ENCODE measurements at regions not wholly inside any gene's neighbourhood (a gene's known extent, or its start where the extent isn't known, plus 50 kb on each side); places are given as distances from the start of the nearest gene placed in this dataset.
"Not testable (repeated sequence)": the region's sequence is repeated elsewhere in the genome, so short reads cannot be mapped to it uniquely, and the experiment has no call there.

DNA sequence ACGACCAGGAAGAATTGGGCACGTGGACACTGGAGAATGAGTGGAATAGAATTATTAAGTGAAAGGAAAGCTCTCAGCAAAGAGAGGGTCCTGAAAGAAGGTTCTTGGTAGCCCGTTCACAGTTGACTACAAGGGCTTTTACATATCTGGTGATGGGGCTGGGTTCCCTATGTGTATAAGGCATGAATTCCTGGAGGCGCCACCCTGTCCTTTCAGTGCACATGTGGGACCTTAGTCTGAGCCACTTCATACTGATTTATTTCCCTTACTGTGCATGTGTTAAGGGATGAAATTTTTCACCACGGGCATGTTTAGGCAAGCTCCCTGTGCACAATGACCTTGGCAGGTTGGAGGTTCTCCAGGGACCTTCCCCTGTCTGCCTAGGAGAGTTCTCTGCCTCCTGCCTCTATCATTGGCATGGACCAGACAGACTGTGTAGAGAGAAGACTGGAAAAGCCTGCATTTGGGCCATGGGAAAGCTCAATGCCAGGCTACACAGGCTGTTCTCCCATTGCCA lies 145.9 kb upstream of the ITGB1 start:
- no peak for DNase-seq (ENCODE audit: low read depth, low spot score)
- H3K27ac ChIP-seq = no peak overlapping the region

DNA sequence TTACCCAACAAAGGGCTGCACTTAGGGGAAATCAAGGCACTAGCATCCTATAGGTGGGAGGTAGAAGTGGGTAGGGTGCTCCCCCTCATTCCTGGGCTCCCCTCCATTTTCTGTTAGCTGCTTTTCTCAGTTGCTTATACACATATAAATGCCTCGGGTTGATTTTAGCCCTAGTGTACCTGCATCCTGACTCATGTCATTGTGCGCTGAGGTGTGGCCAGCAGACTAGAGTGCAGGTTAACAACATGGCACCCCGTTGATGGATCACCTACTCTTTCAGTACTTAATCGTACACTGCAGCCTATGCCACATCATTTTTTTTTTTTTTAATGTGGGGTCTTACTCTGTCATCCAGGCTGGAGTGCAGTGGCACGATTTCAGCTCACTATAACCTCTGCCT lies 144.0 kb upstream of the ITGB1 start:
- DNase-seq (ENCODE audit: low read depth, low spot score) = no peak
- no peak overlapping the region for H3K27ac ChIP-seq

DNA sequence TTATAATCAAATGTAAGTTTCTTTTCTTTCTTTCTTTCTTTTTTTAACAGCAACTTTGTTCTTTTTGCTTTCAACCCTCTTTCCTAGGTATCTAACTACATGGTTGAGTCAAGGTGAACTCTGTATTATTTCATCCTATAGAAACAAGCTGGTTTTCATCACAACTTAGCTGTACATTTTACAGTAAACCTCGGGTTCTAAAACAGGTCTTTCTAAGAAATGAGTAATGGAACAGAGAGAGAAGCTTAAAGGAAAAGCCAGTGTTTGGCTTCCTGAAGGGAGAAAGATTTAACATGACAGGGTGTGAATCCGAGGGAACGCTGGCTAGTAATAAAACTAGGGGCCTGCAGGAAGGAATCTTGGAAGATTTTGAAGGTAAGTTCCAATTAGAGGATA lies 143.4 kb upstream of the ITGB1 start:
- peak overlapping the region; percentile 59 for H3K27ac ChIP-seq
- no peak for DNase-seq (ENCODE audit: low read depth, low spot score)

DNA sequence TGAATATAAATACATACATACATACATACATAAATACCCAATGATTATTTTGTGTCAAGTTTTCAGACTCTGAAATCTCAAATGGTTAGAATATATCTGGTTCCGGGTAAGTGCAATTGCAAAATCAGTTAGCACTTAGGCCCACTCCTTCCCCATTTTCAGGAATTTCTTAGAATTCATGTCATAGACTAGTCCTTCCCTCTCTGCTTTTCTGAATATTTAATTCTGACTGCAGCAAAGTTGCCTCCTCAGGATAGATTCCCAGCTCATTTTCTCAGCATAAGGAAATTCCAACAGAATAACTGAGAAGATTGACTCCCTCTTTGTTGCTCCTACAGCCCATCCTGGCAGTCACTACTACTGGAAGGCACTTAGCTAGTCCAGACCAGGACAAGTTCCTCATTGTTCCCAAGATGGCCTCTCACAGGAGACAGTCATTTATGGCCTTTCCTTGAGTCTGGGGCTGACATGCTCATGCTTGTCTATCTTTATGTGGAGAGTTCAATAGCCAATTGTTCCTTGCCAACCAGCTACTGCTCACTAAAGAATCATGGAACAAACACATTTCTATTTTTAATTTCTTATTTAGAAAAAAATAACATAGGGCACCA lies 142.9 kb upstream of the ITGB1 start:
- H3K27ac ChIP-seq = peak overlapping the region; percentile 59
- DNase-seq (ENCODE audit: low read depth, low spot score) = peak; percentile 20

DNA sequence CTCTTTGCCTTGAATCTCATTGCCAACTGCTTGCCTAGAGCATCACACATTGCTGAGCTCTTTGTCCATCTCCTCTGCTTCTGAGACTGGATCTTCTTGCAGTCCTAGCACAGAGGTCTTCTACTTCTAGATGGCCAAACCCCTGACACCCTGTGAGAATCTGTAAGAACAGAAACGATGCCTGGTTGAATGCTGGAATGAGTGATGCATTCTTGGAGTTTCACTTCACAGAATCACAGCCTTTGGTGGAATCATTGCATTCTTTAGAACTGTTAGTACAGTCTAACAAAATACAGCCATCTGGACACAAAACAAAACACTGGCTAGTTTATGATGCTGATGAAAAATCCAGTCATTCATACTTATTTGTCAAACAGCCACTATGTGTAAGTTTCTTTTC lies 141.7 kb upstream of the ITGB1 start:
- no peak for DNase-seq (ENCODE audit: low read depth, low spot score)
- no peak overlapping the region for H3K27ac ChIP-seq

DNA sequence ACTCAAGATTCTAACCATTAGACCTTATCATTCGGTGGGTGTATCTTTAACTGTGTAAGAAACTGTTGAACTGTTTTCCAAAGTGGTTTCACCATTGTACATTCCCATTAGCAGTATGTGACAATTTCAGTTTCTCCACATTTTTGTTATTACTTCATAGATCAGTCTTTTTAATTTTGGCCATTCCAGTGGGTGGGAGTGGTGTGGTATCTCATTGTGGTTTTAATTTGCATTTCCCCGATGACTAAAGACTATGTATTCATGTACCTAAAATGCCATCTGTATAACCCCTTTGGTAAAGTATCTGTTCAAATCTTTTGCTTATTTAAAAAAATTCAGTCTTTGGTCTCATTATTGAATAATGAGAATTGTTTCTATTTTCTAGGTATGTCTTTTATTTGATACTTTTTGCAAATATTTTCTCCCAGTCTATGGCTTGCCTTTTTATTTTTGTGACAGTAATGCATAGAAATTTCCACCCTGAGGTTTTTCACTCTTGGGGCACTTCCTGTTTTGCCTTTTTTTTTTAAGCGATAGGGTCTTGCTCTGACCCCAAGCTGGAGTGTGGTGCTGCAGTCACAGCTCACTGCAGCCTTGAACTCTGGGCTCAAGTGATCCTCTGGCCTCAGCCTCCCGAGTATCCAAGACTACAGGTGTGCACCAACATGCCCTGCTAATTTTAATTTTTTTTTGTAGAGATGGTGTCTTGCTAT lies 141.1 kb upstream of the ITGB1 start:
- H3K27ac ChIP-seq = no peak overlapping the region

DNA sequence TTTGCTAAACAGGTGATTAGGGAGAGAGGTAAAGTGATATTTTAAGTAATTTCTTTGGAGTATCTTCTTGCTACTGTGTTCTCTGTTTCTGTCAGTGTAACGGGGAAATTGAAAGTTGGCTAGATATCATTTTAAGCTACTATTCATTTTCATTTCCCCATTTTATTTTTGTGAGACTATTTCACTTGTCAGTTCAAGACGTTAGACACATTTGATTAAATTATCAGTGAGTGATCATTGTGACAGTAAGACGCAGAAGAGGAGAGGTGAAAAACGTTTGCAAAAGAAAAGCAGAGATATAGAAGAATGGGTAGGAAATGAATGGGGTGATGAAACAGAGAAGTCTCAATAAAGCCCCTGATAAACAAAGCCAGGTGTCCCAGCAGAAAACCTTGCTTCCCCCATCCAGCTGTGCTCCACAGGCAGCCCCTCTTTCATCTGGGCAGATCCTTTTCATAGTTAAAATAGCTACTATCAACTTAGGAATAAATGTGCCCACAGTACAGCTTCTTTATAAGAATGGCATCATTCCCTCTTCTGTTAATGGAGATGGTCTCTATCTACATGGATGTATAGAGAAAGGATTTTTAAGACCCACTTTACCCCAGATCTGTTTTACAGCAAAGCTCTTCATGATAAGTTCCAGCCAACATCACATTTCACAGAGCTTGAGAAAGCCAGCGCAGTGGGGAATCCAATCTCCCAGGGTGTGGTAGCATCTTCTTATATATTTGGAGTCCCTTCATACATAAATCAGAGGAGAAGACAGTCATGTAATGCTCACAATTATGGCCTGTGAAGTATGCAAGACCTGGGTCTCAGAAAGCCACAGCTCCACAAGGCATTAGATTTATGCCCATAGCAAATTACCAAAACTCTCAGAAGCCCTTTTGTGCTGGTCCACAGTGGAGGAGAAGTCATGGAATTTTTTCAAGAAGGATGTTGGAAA lies 138.1 kb upstream of the ITGB1 start:
- no peak for DNase-seq (ENCODE audit: low read depth, low spot score)
- no peak overlapping the region for H3K27ac ChIP-seq

More for the DNA sequence above, 141.1 kb upstream of the ITGB1 start:
- no peak for DNase-seq (ENCODE audit: low read depth, low spot score)

DNA sequence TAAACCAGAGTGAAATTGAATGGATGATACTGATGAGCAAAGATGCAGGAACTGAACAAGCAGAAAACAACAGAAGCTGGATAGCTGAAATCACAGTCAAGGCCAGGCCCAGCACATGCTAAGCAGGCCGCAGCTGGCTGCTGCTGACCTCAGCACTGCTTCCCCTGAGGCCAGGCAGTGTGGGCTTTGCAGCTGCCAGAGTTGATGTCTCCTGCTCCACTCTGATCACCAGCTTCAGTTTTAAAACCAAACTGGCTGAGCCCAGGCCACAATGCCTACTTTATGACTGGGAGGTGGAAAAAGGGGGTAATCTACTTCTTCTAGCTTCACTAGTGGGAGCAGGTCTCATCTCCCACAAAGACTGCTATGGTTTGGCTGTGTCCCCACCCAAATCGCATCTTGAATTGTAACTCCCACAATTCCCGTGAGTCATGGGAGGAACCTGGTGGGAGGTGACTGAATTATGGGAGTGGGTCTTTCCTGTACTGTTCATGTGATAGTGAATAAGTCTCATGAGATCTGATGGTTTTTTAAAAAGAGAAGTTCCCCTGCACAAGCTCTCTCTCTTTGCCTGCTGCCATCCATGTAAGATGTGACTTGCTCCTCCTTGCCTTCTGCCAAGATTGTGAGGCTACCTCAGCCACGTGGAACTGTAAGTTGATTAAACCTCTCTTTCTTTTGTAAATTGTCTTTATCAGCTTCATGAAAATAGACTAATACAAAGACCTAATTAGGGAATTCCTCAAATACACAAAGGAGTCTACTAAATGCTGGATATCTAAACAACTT lies 136.4 kb upstream of the ITGB1 start:
- no peak for DNase-seq (ENCODE audit: low read depth, low spot score)
- H3K27ac ChIP-seq = no peak overlapping the region

DNA sequence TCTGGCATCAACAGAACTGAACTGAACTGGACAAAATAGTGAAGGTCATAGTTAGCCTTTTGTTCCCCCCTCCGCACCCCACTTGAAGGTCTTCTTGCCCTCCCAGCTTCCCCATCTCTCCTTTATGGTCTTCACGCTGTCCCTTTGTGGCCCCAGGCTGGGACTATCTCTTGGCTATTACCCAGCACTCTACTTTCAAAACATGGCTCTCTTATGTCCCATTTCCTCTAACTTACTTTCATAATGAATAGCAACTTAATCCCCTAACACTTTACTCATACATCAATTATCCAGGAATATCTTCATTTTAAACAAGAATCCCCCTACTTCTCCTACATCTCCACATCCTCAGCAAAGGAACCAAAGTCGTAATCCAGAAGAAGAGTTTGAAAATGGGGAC lies 135.3 kb upstream of the ITGB1 start:
- H3K27ac ChIP-seq = no peak overlapping the region
- DNase-seq (ENCODE audit: low read depth, low spot score) = no peak

DNA sequence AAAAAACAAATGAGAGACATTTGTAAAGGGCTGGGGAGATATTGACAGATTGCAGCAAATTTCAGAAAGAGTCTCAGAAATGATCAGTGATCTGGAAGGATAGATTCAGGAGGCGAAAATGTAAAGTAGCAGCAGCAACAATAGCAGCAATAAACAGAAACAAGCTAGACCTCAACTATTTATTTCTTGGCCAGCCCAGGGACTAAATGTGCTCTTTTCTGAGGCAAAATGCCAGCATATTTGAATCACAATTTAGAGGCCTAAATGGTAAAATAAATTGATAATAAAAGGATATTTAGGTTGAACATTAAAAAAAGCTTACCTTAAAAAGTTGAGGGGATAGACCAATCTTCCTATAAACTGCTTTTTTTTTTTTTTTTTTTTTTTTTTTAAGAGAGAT lies 134.6 kb upstream of the ITGB1 start:
- no peak for DNase-seq (ENCODE audit: low read depth, low spot score)
- no peak overlapping the region for H3K27ac ChIP-seq

DNA sequence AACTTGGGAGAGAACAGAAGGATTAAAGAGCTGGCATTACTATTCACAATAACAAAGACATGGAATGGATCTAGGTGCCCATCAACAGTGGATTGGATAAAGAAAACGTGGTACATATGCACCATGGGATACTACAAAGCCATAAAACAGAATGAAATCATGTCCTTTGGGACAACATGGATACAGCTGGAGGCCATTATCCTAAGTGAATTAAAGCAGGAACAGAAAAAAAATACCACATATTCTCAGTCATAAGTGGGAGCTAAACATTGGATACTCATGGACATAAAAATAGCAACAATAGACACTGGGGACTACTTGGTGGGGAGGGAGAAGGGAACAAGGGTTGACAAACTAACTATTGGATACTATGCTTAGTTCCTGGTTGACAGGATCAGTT lies 133.2 kb upstream of the ITGB1 start:
- no peak for DNase-seq (ENCODE audit: low read depth, low spot score)
- H3K27ac ChIP-seq = no peak overlapping the region

DNA sequence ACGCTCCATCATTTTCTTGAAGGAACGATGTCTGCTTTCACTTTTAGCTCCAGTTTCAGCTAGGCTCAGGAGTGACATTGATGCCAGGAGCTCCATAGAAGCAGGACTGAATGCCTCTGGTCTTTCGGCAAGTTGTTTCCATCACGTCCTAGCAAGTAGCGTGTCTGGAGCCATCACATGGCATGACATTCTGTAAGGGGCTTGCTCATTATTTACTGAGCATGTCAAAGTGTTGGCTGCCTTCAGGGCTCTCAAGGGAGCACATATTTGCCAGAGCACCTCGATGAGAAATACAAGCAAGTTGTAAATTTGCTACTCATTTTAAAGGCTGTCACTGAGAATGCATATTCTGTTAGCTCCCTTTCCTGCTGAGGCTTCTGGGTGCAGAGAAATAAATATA lies 131.0 kb upstream of the ITGB1 start:
- no peak overlapping the region for H3K27ac ChIP-seq
- no peak for DNase-seq (ENCODE audit: low read depth, low spot score)

DNA sequence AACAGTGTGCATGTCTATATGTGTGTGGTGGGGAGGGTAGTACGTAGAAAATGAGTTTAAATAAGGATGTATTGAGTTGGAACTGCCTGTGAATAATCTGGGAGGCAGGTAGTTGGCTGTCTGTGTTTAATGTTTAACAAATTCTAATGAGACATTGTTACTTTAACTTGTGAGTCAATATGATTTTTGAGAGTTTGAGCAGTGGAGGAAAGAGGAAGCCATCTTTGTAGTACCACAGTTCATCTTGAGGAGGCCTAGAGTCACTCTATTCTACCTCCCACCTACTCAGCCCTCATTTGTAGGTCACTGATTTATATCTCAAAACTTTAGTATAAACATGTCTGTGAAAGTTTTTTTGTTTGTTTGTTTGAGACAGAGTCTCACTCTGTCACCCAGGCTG lies 129.9 kb upstream of the ITGB1 start:
- DNase-seq (ENCODE audit: low read depth, low spot score) = no peak
- H3K27ac ChIP-seq = no peak overlapping the region

DNA sequence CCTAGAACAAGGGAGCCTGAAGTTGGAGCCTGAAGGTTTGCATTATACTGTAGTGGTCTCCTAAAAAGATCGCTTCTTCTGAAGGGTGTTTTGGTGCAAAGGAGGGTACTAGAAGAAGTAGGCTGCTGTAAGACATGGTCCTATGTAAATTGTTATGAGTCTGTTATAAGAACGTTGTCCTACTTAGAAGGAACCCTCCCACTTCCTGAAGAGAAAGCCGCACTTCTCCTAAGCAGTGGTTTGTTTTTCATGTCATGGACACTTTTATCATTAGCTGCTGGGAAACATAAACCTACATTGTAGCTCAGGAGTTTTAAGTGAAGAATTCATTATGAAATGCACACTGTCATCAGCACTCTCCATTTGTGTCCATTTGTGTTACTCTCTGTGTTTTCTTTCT lies 129.1 kb upstream of the ITGB1 start:
- DNase-seq (ENCODE audit: low read depth, low spot score) = no peak
- H3K27ac ChIP-seq = no peak overlapping the region

DNA sequence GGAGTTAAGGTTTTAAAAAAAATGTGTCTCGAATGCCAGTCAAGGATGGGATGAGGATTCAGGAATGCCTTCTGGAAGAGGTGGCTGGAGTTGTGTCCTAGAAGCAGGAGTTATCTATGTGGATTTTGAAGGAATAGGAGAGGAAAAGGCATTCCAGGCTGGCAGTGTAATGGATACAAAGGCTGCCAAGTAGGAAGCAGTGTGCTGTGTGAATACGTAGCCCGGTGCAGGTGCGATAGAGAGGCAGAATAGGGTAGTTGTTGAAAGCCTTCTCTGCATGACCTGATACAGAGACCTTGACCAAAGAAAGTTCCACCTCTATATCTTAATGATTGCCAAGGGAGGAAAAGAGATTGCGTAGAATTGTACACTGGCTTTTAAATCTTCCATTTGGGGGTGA lies 128.1 kb upstream of the ITGB1 start:
- DNase-seq (ENCODE audit: low read depth, low spot score) = no peak
- no peak overlapping the region for H3K27ac ChIP-seq

DNA sequence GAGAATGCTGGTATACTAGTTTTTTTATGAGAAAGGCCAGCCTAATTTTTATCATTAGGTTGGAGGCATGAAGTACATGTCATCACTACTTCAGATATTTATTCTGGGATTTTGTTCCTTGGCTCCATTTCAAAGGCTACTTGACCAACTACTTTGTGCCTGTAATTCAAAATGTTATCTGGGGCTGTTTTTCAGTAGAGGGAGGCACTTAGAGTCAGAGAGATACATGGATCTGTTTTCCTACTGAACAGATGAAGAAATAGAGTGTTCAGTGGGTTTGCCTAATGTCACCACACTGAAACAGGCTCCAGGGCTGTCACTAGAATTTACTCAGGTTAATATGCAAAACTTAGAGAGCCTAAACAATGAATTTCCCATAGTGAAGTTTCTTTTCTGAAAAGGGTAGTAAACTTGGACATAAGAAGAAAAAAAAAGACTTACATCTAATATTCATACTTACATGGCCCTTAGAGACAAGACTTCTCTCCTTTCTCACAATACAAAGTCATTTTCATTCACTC lies 127.3 kb upstream of the ITGB1 start:
- H3K27ac ChIP-seq = no peak overlapping the region
- no peak for DNase-seq (ENCODE audit: low read depth, low spot score)

DNA sequence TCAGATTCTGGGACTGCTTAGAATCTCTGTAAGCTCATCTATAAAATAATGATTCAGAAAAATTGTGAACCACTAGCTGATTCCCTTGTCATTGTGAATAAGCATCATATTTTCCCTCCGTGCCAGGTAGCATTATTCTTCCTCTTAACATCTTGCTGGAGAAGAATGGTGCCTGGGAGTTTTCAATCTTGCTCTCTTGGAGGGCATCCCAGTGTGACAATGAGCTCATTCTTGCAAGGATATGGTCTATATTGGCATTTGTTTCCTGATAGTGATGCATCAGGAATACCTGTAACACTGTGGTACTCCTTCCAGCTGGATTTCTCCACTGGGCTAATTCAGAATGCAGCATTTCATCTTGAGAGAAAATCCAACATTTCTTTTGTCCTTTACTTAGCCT lies 126.4 kb upstream of the ITGB1 start:
- DNase-seq (ENCODE audit: low read depth, low spot score) = no peak
- H3K27ac ChIP-seq = no peak overlapping the region

DNA sequence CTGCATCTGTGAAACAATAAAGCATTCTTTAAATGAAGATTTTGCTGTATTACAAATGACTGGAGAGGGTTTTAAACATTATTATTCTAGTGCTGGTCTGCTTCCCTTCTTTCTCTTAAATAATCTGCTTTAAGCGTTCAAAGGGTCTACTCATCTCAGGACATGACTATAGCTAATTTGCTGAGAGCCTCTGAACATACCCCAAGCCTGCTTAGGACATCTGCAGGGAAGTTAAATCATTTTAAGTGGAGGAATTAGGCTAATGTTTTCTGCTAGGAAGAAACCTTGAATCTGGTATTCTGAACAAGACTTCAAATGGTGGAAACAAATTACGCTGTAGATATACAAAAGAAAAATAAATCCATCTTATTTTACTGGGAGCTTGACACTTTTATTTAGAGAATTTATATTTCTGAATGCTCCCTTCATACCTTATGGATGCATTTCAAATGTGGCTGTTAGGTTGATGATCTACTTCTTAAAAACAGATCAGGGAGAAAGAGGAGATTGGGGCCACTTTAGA lies 124.4 kb upstream of the ITGB1 start:
- H3K27ac ChIP-seq = no peak overlapping the region
- no peak for DNase-seq (ENCODE audit: low read depth, low spot score)

DNA sequence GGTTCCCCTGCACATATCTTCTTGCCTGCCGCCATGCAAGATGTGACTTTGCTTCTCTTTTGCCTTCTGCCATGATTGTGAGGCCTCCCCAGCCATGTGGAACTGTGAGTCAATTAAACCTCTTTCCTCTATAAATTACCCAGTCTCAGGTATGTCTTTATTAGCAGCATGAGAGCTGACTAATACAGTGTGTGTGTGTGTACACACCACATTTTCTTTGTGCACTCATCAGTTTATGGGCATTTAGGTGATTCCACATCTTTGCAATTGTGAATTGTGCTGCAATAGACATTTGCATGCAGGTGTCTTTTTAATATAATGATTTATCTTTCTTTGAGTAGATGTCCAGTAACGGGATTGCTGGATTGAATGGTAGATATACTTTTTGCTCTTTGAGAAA lies 122.4 kb upstream of the ITGB1 start:
- H3K27ac ChIP-seq = not testable (repeated sequence)
- DNase-seq (ENCODE audit: low read depth, low spot score) = peak; percentile 18

DNA sequence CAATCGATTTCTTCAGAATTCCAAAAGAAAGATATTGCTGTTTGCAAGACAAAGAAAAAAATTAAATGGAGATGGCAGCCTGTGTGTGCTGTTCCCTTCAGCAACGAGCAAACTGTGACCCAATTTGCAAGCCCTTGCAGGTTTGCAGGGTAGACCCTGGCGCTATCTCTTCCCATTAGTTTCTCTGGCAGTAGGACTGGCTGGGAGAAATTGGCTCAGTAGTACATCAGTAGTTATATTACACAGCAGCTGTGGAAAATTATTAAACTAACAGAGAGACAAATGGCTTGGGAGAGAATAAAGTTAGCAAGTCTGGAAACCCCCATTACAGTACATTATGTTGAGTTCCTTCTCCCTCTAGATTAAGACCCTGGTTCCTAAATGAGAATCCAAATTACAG lies 116.4 kb upstream of the ITGB1 start:
- DNase-seq (ENCODE audit: low read depth, low spot score) = no peak
- H3K27ac ChIP-seq = no peak overlapping the region

Data from epithelial cell of prostate (primary cell).